Neural cell (in vitro differentiated cells): ENCODE measurements at regions not wholly inside any gene's neighbourhood (a gene's known extent, or its start where the extent isn't known, plus 50 kb on each side); places are given as distances from the start of the nearest gene placed in this dataset.

Experiments
- EZH2 ChIP-seq: fragments of 200-600, 300-800 bp; shearing (Covaris generic), sonication (generic); IDR thresholded peaks from 2 replicates; pipeline ENCODE4 v1.6.1; 2014; ENCODE audit warnings: antibody characterized with exemption, low read length, borderline replicate concordance, mild to moderate bottlenecking; ENCODE audit not compliant: insufficient read depth, poor library complexity, severe bottlenecking
- POLR2AphosphoS5 ChIP-seq: IDR thresholded peaks from 2 replicates; pipeline ENCODE4 v1.6.1; 2012
- TF ChIP-seq, protein P1 (sequence below): fragments of 450-650 bp; IDR thresholded peaks from 2 replicates; pipeline ENCODE4 v1.5.1; 2014; ENCODE audit warnings: antibody characterized with exemption, mild to moderate bottlenecking, moderate library complexity; ENCODE audit not compliant: poor library complexity, severe bottlenecking

GRCh38 chr13:23488442-23488841 lies 54.9 kb upstream of the SACS start:
- TF ChIP-seq EZH2, result no peak
- TF ChIP-seq POLR2AphosphoS5, result no peak
- TF ChIP-seq, protein P1, sequence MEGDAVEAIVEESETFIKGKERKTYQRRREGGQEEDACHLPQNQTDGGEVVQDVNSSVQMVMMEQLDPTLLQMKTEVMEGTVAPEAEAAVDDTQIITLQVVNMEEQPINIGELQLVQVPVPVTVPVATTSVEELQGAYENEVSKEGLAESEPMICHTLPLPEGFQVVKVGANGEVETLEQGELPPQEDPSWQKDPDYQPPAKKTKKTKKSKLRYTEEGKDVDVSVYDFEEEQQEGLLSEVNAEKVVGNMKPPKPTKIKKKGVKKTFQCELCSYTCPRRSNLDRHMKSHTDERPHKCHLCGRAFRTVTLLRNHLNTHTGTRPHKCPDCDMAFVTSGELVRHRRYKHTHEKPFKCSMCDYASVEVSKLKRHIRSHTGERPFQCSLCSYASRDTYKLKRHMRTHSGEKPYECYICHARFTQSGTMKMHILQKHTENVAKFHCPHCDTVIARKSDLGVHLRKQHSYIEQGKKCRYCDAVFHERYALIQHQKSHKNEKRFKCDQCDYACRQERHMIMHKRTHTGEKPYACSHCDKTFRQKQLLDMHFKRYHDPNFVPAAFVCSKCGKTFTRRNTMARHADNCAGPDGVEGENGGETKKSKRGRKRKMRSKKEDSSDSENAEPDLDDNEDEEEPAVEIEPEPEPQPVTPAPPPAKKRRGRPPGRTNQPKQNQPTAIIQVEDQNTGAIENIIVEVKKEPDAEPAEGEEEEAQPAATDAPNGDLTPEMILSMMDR, result no peak
